ENCODE measurements at regions not wholly inside any gene's neighbourhood (a gene's known extent, or its start where the extent isn't known, plus 50 kb on each side); places are given as distances from the start of the nearest gene placed in this dataset.
A peak's percentile ranks its signal among the peaks of the same experiment; 100 is the strongest.

GRCh38 chr7:130881091-130881798, 147.2 kb upstream of the KLF14 start:
- Histone ChIP-seq H3K27ac (peak overlapping the region; percentile 89 to 97 (median 94)), H3K4me1 (peaks cover 90 to 98% of the 10 kb centered on the region in 2 donors), H3K4me3 (no peak overlapping the region), H3K9me3 (no peaks in the 10 kb centered on the region), H3K27me3 (no peaks in the 10 kb centered on the region), H3K36me3 (peaks cover 2 to 81% of the 10 kb centered on the region in 2 donors)
- in situ Hi-C loops (cut with MboI; ENCODE audit: low sequenced_read_pairs in 4 of 4) (loop anchor here in 1 of 4 donors (25.0 kb wide), 1 partner anchor 156 kb away; no protein-coding TSS in a partner anchor), intact Hi-C loops (cut with DNase I; ENCODE audit: low total_unique reads) (no loop called here)
- TF ChIP-seq POLR2A (IDR thresholded peaks at IDR 0.05) (peak in 1 of 2 donors; percentile 1), CTCF (IDR thresholded peaks at IDR 0.05 in 4 of 5, conservative IDR thresholded peaks at IDR 0.05 in 1 of 5) (no peak)
- ATAC-seq (peak in 1 of 2 donors; percentile 0), DNase-seq (no peak)

GRCh38 chr7:130881799-130882141, 147.8 kb upstream of the KLF14 start:
- DNase-seq (no peak), ATAC-seq (no peak)
- peaks cover 2 to 76% of the 10 kb centered on the region in 2 donors for H3K36me3 ChIP-seq
- no peak overlapping the region for H3K4me3 ChIP-seq
- H3K4me1 ChIP-seq: peaks cover 90 to 97% of the 10 kb centered on the region in 2 donors
- no peaks in the 10 kb centered on the region for H3K27me3 ChIP-seq
- intact Hi-C loops (cut with DNase I; ENCODE audit: low total_unique reads) (no loop called here), in situ Hi-C loops (cut with MboI; ENCODE audit: low sequenced_read_pairs in 4 of 4) (loop anchor here in 1 of 4 donors (25.0 kb wide), 1 partner anchor 156 kb away; no protein-coding TSS in a partner anchor)
- TF ChIP-seq POLR2A (IDR thresholded peaks at IDR 0.05) (no peak), CTCF (IDR thresholded peaks at IDR 0.05 in 4 of 5, conservative IDR thresholded peaks at IDR 0.05 in 1 of 5) (no peak)
- peak overlapping the region; percentile 89 to 97 (median 94) for H3K27ac ChIP-seq
- no peaks in the 10 kb centered on the region for H3K9me3 ChIP-seq

GRCh38 chr7:130882396-130882795, 148.4 kb upstream of the KLF14 start:
- DNase-seq: no peak
- Histone ChIP-seq H3K27me3 (no peaks in the 10 kb centered on the region), H3K36me3 (peaks cover 2 to 70% of the 10 kb centered on the region in 2 donors), H3K9me3 (no peaks in the 10 kb centered on the region), H3K4me3 (no peak overlapping the region), H3K4me1 (peaks cover 90 to 97% of the 10 kb centered on the region in 2 donors), H3K27ac (peak overlapping the region; percentile 89 to 97 (median 94))
- intact Hi-C loops (cut with DNase I; ENCODE audit: low total_unique reads): no loop called here
- in situ Hi-C loops (cut with MboI; ENCODE audit: low sequenced_read_pairs in 4 of 4): loop anchor here in 1 of 4 donors (25.0 kb wide), 1 partner anchor 155 kb away; no protein-coding TSS in a partner anchor
- TF ChIP-seq CTCF (IDR thresholded peaks at IDR 0.05 in 4 of 5, conservative IDR thresholded peaks at IDR 0.05 in 1 of 5): no peak
- TF ChIP-seq POLR2A (IDR thresholded peaks at IDR 0.05): no peak
- peak; percentile 1 to 3 for ATAC-seq

GRCh38 chr7:130883928-130884327, 149.9 kb upstream of the KLF14 start:
- Histone ChIP-seq H3K36me3 (peaks cover 0 to 54% of the 10 kb centered on the region in 2 donors), H3K4me1 (peaks cover 98 to 100% of the 10 kb centered on the region in 2 donors), H3K27ac (peak overlapping the region; percentile 89 to 97 (median 94)), H3K27me3 (no peaks in the 10 kb centered on the region), H3K9me3 (no peaks in the 10 kb centered on the region), H3K4me3 (no peak overlapping the region)
- in situ Hi-C loops (cut with MboI; ENCODE audit: low sequenced_read_pairs in 4 of 4) (loop anchor here in 1 of 4 donors (25.0 kb wide), 1 partner anchor 153 kb away; no protein-coding TSS in a partner anchor), intact Hi-C loops (cut with DNase I; ENCODE audit: low total_unique reads) (no loop called here)
- no peak for DNase-seq
- TF ChIP-seq CTCF (IDR thresholded peaks at IDR 0.05 in 4 of 5, conservative IDR thresholded peaks at IDR 0.05 in 1 of 5) (no peak), POLR2A (IDR thresholded peaks at IDR 0.05) (no peak)
- ATAC-seq: no peak

Data from gastrocnemius medialis (tissue), 4 donors.